HCEC 1CT (cell line): ENCODE measurements at regions not wholly inside any gene's neighbourhood (a gene's known extent, or its start where the extent isn't known, plus 50 kb on each side); places are given as distances from the start of the nearest gene placed in this dataset.
"Not testable (repeated sequence)": the region's sequence is repeated elsewhere in the genome, so short reads cannot be mapped to it uniquely, and the experiment has no call there.

ENCODE experiments used
- DNase-seq: peaks from one replicate; pipeline ENCODE4 v3.0.0-alpha.2; 2017

DNA sequence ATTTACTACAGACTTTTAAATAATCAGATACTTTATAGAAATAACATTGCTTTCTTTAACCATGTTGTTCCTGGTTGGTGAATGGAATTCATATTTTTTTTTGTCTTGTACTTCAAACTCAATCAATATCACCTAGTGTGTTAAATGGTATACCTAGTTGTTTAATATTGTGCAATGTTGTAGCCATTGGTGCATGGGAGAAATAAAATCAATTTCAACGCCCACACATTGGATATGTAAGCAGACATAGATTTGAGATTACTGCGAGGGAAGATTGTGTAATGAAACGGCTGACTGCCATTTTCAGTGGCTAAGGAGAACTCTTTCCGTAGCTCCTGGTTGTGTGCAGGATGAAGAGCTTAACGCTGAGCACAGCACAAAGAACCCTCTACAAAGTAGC is 626.1 kb downstream of the TMEM182 start:
- no peak for DNase-seq

- DNase-seq: no peak
These were observed 634.3 kb downstream of the TMEM182 start for GRCh38 chr2:103396152-103396551.

GRCh38 chr2:103401621-103402020 is 639.8 kb downstream of the TMEM182 start:
- DNase-seq: no peak

GRCh38 chr2:103402336-103402735 is 640.5 kb downstream of the TMEM182 start:
- no peak for DNase-seq

DNA sequence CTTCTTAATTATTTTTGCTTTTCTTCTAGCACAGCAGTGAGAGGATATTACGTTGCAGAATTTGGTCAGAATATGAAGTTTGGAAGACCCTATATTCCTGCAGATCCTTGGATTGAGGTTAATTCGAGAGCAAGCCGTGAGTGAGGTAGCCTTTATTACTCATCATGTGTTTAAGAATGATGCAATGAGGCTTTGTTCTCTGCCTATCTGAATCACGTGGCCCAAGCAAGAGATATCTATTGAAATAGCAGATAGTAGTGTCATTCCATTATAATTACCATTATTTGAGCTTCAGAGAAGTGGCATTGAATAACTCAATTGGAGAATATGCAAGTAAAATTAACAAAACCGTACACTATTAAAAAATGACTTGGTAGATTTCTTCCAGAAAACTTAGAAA is 641.1 kb downstream of the TMEM182 start:
- no peak for DNase-seq

DNA sequence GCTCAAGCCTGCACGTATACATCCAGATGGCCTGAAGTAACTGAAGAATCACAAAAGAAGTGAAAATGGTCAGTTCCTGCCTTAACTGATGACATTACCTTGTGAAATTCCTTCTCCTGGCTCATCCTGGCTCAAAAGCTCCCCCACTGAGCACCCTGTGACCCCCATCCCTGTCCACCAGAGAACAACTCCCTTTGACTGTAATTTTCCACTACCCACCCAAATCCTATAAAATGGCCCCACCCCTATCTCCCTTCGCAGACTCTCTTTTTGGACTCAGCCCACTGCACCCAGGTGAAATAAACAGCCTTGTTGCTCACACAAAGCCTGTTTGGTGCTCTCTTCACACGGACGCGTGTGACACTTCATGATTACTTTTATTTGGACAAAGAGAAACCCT is 641.6 kb downstream of the TMEM182 start:
- not testable (repeated sequence) for DNase-seq

- DNase-seq: no peak
These were observed 648.4 kb downstream of the TMEM182 start for GRCh38 chr2:103410221-103410620.

DNA sequence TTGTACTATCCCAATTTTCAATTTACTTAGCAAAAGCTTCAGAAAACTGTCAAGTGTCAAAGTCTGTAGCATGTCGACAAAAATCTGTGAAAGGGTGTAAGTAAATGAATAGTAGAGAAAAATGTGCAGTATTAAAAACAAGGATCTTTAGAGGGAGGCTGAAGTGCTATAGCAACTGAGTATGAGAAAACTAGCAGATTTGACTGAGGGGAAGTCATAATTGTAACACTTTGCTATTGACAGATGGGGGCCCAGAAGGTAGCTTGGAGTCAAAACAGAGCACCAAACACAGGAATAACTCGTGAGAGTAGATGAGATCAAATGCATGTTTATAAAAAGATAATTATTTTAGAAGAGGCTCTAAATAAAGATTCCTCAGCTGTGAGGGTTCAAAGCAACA is 657.7 kb downstream of the TMEM182 start:
- no peak for DNase-seq

- DNase-seq: no peak
These were observed 661.3 kb downstream of the TMEM182 start for GRCh38 chr2:103423100-103423499.

DNA sequence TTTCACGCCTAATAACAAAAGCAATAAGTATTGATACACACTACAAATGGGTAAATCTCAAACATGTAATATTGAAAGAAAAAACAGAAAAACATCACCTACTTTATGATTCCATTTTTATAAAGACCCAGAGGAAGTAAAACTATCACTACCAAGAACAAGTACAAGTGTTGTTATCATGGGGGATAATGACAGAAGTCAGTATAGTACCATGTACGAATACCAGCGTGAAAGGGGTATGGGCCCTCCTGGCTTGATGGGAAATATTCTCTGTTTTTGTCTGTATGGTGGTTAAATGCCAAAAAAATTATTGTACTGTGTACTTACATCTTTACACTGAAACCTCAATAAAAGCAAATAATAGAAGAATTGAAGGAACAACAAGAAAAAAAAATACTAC is 665.7 kb downstream of the TMEM182 start:
- DNase-seq: no peak

DNA sequence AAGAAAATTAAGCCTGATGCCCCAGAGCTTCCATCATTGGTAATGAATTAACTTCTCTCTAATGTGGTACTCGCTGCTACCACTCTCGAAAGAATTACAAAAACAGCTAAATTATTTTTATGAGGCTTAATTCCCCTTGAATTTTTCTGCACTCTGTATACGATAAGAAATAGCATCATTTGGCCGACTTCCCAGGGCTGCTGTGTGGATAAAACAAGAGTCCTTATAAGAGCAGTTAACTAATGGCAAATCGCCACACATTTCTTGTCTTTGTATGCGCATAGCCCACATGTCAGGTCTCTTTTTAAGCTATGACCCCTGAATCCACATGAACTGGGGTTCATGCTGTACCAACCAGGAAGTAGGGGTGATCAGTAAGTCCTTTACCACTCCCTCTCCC is 668.4 kb downstream of the TMEM182 start:
- no peak for DNase-seq

DNA sequence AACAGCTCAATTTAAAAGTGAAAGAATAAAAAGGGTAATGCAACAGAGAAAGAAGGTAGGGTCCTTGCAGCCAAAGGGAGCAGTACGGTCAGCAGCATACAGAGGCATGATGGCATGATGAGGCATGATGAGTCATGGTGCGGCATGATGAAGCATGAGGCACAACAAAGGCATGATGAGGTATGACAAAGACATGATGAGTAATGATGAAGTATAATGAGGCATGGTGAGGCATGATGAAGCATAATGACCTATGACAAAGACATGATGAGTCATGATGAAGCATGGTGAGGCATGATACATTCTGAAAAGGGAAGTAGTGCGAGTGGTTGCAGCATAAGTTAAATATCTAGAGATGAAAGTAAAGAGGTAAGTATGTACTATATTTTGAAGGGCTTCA is 673.2 kb downstream of the TMEM182 start:
- DNase-seq: no peak

- no peak for DNase-seq
These were observed 675.3 kb downstream of the TMEM182 start for GRCh38 chr2:103437161-103437560.

DNA sequence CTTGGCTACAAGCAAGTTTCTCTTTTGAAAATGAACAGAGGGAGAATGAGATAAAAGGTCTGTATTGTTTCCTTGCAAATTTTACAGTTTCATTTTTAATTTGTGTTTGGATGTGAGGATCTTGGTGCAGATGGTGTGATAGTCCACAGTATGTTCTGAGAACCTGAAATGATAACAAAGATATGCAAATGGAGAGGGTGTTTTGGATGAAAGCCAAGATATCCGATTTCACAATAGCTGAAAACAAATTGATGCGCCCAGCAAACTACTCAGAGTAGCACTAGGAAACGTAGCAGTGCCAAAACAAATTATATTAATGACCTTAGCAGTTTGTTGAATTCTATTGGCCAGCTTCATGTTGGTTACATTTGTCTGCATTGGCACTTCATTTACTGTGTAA is 683.5 kb downstream of the TMEM182 start:
- no peak for DNase-seq

GRCh38 chr2:103448495-103448894 is 686.7 kb downstream of the TMEM182 start:
- DNase-seq: no peak

DNA sequence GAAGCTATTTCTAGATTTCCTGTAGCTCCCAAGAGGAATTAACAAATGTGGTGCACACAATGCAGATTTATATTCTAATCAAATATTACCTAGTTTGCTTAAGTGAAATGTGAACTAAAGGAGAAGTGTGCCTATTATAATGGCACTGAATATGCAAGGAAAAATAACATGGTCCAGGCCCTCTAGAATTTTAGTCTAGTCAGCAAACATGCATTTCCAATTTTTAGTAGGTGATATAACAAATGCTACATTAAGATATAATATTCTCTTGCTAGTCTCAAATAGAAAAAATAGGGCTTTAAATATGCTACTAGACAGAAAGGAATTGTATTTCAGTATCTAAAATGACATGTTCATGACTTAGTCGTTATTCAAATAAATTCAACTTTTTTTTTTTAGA is 689.5 kb downstream of the TMEM182 start:
- no peak for DNase-seq

- DNase-seq: no peak
These were observed 697.5 kb downstream of the TMEM182 start for GRCh38 chr2:103459283-103459682.

DNA sequence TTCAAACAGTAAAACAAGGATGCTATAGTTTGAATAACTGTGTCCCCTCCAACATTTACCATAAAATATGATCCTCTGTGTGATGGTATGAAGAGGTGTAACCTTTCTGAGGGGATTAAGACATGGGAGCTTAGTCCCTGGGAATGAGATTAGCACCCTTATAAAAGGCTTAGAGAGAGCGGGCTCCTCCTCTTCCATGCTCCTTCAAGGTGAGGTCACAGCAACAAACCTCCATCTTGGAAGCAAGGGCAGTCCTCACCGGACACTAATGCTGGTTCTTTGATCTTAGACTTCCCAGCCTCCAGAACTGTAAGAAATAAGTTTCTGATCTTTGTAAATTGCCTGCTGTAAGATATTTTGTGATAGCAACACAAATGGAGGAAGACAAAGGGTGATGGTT is 700.3 kb downstream of the TMEM182 start:
- no peak for DNase-seq

GRCh38 chr2:103462712-103463111 is 700.9 kb downstream of the TMEM182 start:
- no peak for DNase-seq

DNA sequence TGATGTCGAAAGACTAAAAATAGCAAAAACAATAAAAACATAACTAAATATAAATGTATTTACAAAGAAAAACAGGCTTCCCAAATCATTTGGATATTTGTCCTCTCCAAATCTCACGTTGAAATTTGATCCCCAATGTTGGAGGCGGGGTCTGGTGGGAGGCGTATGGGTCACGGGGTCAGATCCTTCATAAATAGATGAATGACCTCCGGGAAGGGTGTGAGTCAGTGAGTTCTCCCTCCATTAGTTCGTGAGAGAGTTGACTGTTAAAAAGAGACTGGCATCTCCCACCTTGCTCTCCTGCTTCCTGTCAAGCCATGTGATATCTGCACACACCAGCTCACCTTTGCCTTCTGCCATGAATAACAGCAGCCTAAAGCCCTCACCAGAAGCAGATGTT is 703.0 kb downstream of the TMEM182 start:
- no peak for DNase-seq

DNA sequence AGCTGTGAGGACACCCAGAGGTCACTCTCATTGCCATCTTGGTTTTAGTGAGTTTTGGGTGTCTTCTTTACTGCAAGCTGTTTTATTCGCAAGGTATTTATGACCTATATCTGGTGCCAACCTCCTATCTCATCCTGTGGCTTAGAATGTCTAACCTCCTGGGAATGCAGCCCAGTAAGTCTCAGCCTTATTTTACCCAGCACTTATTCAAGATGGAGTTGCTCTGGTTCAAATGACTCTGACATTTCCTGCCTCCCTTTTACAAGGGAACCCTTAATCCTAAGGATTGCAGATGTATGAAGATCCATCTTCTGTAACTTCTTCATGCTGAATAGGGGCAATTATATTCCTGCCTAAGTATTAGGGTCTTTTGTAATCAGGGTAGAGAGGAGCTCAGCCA is 708.0 kb downstream of the TMEM182 start:
- no peak for DNase-seq

DNA sequence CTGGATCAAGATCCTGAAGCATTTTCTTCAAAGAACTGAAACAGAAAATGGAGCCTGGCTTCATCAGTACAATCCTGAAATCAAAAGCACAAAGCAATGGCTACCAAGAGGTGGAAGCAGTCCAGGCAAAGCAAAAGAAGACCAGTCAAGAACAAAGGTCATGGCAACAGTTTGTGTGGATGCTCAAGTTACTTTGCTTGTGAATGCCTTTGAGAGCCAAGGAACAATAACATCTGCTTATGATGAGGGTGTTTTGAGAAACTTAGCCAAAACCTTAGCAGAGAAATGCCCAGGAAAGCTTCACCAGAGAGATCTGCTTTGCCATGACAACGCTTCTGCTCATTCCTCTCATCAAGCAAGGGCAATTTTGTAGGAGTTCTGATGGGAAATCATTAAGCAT is 723.1 kb downstream of the TMEM182 start:
- DNase-seq: no peak

GRCh38 chr2:103496850-103497249 is 735.0 kb downstream of the TMEM182 start:
- DNase-seq: no peak

DNA sequence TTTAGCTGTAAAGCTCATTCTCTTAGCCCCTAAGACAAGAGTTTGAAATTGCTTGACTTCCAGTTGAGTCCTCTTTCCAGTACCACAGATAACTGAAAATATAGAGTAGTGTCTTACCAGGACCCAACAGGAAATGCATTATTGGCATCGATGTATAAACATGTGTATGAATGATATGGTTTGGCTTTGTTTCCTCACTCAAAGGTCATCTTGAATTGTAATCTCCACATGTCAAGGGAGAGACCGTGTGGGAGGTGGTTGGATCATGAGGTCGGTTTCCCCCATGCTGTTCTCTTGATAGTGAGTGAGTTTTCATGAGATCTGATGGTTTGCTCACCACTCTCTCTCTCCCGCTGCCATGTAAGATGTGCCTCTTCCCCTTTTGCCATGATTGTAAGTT is 745.0 kb downstream of the TMEM182 start:
- DNase-seq: no peak

GRCh38 chr2:103512442-103512841 is 750.6 kb downstream of the TMEM182 start:
- no peak for DNase-seq

GRCh38 chr2:103520547-103520946 is 758.7 kb downstream of the TMEM182 start:
- no peak for DNase-seq
